H1 (cell line): ENCODE measurements at regions not wholly inside any gene's neighbourhood (a gene's known extent, or its start where the extent isn't known, plus 50 kb on each side); places are given as distances from the start of the nearest gene placed in this dataset.

Experiments
- CTCF ChIA-PET: fragments of 300-600 bp; sonication (Branson Sonifier 250); formaldehyde crosslinking; loops from one replicate; lab custom pipeline; 2021; ENCODE audit not compliant: partially characterized antibody; lab: Charles Lee
- POLR2A ChIA-PET: fragments of 300-600 bp; sonication (Branson Sonifier 250); formaldehyde crosslinking; loops from one replicate; lab custom pipeline; 2021; ENCODE audit warnings: inconsistent platforms; ENCODE audit not compliant: partially characterized antibody; lab: Charles Lee
- DNase-seq, 2 experiments: peaks; one replicate each; pipeline versions ENCODE4 v3.0.0 to v3.0.0-alpha.2; 2010 to 2022; ENCODE audit warnings: low spot score in 2 of 2, low read depth in 1 of 2, mixed read lengths in 1 of 2
- FAIRE-seq: peaks from 2 replicates; lab custom pipeline; 2011; peaks lifted over from hg19 to GRCh38; lab: Jason Lieb, UNC
- H2AFZ ChIP-seq: 2 replicates; pipeline ENCODE4 v1.8.1; 2012; ENCODE audit warnings: low read length, inconsistent platforms
- H2AK5ac ChIP-seq: 2 replicates; pipeline ENCODE4 v1.6.1; 2013; ENCODE audit warnings: low read depth, low read length
- H2BK120ac ChIP-seq: replicated peaks from 2 replicates; pipeline ENCODE3; 2013; ENCODE audit warnings: low read depth, low read length, inconsistent platforms
- H2BK12ac ChIP-seq: 2 replicates; pipeline ENCODE4 v1.6.1; 2013; ENCODE audit warnings: low read depth, low read length
- H2BK15ac ChIP-seq: 2 replicates; pipeline ENCODE4 v1.6.1; 2013; ENCODE audit warnings: low read length
- H2BK20ac ChIP-seq: 2 replicates; pipeline ENCODE4 v1.6.1; 2013; ENCODE audit warnings: low read length
- H2BK5ac ChIP-seq: 2 replicates; pipeline ENCODE4 v1.6.1; 2013; ENCODE audit warnings: low read depth, low read length
- H3K14ac ChIP-seq: 2 replicates; pipeline ENCODE4 v1.6.1; 2013; ENCODE audit warnings: inconsistent platforms; ENCODE audit not compliant: insufficient read length
- H3K18ac ChIP-seq: 2 replicates; pipeline ENCODE4 v1.6.1; 2013; ENCODE audit warnings: low read length; ENCODE audit errors: extremely low read depth
- H3K23ac ChIP-seq: 2 replicates; pipeline ENCODE4 v1.6.1; 2013; ENCODE audit warnings: inconsistent platforms; ENCODE audit not compliant: insufficient read length
- H3K23me2 ChIP-seq: 2 replicates; pipeline ENCODE4 v1.6.1; 2013; ENCODE audit warnings: low read depth, low read length
- H3K27ac ChIP-seq: 2 replicates; pipeline ENCODE4 v1.6.1; 2011; ENCODE audit warnings: low read depth, low read length, inconsistent platforms
- H3K27me3 ChIP-seq, 4 experiments: replicated peaks in 1 of 4; 1 replicate in 1 of 4; 2 replicates in 3 of 4; pipeline versions ENCODE4 v1.6.1 to v1.8.1; 2011 to 2013; ENCODE audit warnings: low read length in 3 of 4, mild to moderate bottlenecking in 3 of 4, inconsistent platforms in 2 of 4, mixed read lengths in 2 of 4, moderate library complexity in 1 of 4; ENCODE audit not compliant: control insufficient read depth in 3 of 4, insufficient read depth in 3 of 4; ENCODE audit errors: extremely low read depth in 1 of 4
- H3K36me3 ChIP-seq, 4 experiments: 2 replicates each; pipeline versions ENCODE4 v1.6.1 to v1.8.1; 2011 to 2013; ENCODE audit warnings: mild to moderate bottlenecking in 4 of 4, low read length in 3 of 4, moderate library complexity in 2 of 4, control low read depth in 1 of 4, inconsistent platforms in 1 of 4; ENCODE audit not compliant: insufficient read depth in 4 of 4, control insufficient read depth in 2 of 4
- H3K4ac ChIP-seq: replicated peaks from 2 replicates; pipeline ENCODE3; 2013; ENCODE audit warnings: low read length, low read depth, mixed read lengths, inconsistent platforms; ENCODE audit not compliant: insufficient read length
- H3K4me1 ChIP-seq, 4 experiments: replicated peaks in 1 of 4; 1 replicate in 1 of 4; 2 replicates in 3 of 4; pipeline versions ENCODE4 v1.6.1 to v1.8.1; 2011 to 2013; ENCODE audit warnings: low read length in 3 of 4, inconsistent platforms in 2 of 4, mixed read lengths in 1 of 4; ENCODE audit not compliant: insufficient read depth in 4 of 4, control insufficient read depth in 3 of 4
- H3K4me2 ChIP-seq, 2 experiments: 2 replicates each; pipeline versions ENCODE4 v1.6.1 to v1.8.1; 2011 to 2013; ENCODE audit warnings: low read depth in 2 of 2, low read length in 2 of 2, control low read depth in 1 of 2, inconsistent platforms in 1 of 2, mild to moderate bottlenecking in 1 of 2; ENCODE audit not compliant: insufficient read depth in 1 of 2
- H3K4me3 ChIP-seq, 4 experiments: fragments of 200-600, 300-600 bp in 1 of 4; sonication (generic), shearing (Covaris generic), sonication (Bioruptor Twin) in 1 of 4; 2 replicates each; pipeline versions ENCODE4 v1.5.1 to v1.8.1; 2011 to 2016; ENCODE audit warnings: low read length in 4 of 4, low read depth in 3 of 4, control low read depth in 2 of 4, inconsistent platforms in 2 of 4, mild to moderate bottlenecking in 2 of 4, mixed read lengths in 1 of 4, moderate library complexity in 1 of 4; ENCODE audit not compliant: insufficient read depth in 2 of 4; ENCODE audit errors: extremely low read depth in 1 of 4
- H3K56ac ChIP-seq: replicated peaks from 2 replicates; pipeline ENCODE3; 2013; ENCODE audit warnings: low read depth, mild to moderate bottlenecking, mixed read lengths, low read length, inconsistent platforms; ENCODE audit not compliant: insufficient read length
- H3K79me1 ChIP-seq: 2 replicates; pipeline ENCODE4 v1.6.1; 2013; ENCODE audit warnings: low read depth, low read length, control low read depth
- H3K79me2 ChIP-seq, 2 experiments: 2 replicates each; pipeline versions ENCODE4 v1.6.1 to v1.8.1; 2012 to 2013; ENCODE audit warnings: low read length in 2 of 2, mild to moderate bottlenecking in 2 of 2, inconsistent platforms in 1 of 2; ENCODE audit not compliant: insufficient read depth in 2 of 2, control insufficient read depth in 1 of 2
- H3K9ac ChIP-seq, 4 experiments: replicated peaks in 1 of 4; 1 replicate in 1 of 4; 2 replicates in 3 of 4; pipeline versions ENCODE4 v1.6.1 to v1.8.1; 2011 to 2013; ENCODE audit warnings: low read depth in 3 of 4, low read length in 3 of 4, control low read depth in 2 of 4, mild to moderate bottlenecking in 2 of 4, moderate library complexity in 2 of 4, inconsistent platforms in 1 of 4; ENCODE audit errors: extremely low read depth in 1 of 4
- H3K9me3 ChIP-seq, 2 experiments: 2 replicates each; pipeline versions ENCODE4 v1.6.1 to v1.8.1; 2012 to 2013; ENCODE audit warnings: mild to moderate bottlenecking in 2 of 2, moderate library complexity in 2 of 2, control low read depth in 1 of 2, inconsistent platforms in 1 of 2, low read depth in 1 of 2, low read length in 1 of 2, mixed read lengths in 1 of 2; ENCODE audit not compliant: insufficient read depth in 2 of 2
- H4K20me1 ChIP-seq, 2 experiments: replicated peaks in 1 of 2; 2 replicates each; pipeline versions ENCODE3 to v1.8.1; 2011 to 2013; ENCODE audit warnings: inconsistent platforms in 2 of 2, low read length in 2 of 2, mild to moderate bottlenecking in 1 of 2; ENCODE audit not compliant: insufficient read depth in 2 of 2, control insufficient read depth in 1 of 2
- H4K5ac ChIP-seq: 2 replicates; pipeline ENCODE4 v1.6.1; 2013; ENCODE audit warnings: low read length, low read depth, mixed read lengths, inconsistent platforms; ENCODE audit not compliant: insufficient read length
- H4K8ac ChIP-seq: 2 replicates; pipeline ENCODE4 v1.8.0; 2013; ENCODE audit warnings: mild to moderate bottlenecking, moderate library complexity, low read length, inconsistent platforms; ENCODE audit not compliant: insufficient read depth; ENCODE audit errors: extremely low read depth
- H4K91ac ChIP-seq: replicated peaks from 2 replicates; pipeline ENCODE3; 2013; ENCODE audit warnings: low read length, mixed read lengths, inconsistent platforms; ENCODE audit not compliant: insufficient read length
- ATF2 ChIP-seq: IDR thresholded peaks from 2 replicates; pipeline ENCODE4 v1.6.1; 2012; ENCODE audit warnings: low read length, inconsistent platforms
- CHD1 ChIP-seq: IDR thresholded peaks from 2 replicates; pipeline ENCODE4 v1.6.1; 2012; ENCODE audit warnings: low read depth, low read length, improper control_type of control experiment
- CTBP2 ChIP-seq: IDR thresholded peaks from 2 replicates; pipeline ENCODE4 v1.7.0; 2011; ENCODE audit warnings: borderline replicate concordance, mild to moderate bottlenecking, moderate library complexity, mixed read lengths, low read length; ENCODE audit not compliant: insufficient read depth, insufficient read length
- EGR1 ChIP-seq: IDR thresholded peaks from 2 replicates; pipeline ENCODE4 v1.6.1; 2011; ENCODE audit warnings: low read depth, low read length, borderline replicate concordance
- EP300 ChIP-seq, 2 experiments: IDR thresholded peaks; 1 replicate in 1 of 2; 2 replicates in 1 of 2; pipeline ENCODE4 v1.6.1; 2011 to 2012; ENCODE audit warnings: low read depth in 2 of 2, low read length in 2 of 2, mild to moderate bottlenecking in 2 of 2, borderline replicate concordance in 1 of 2, inconsistent platforms in 1 of 2, moderate library complexity in 1 of 2
- FOSL1 ChIP-seq: IDR thresholded peaks from 2 replicates; pipeline ENCODE4 v1.6.1; 2011; ENCODE audit warnings: mild to moderate bottlenecking, low read depth, low read length, moderate library complexity; ENCODE audit not compliant: insufficient read depth
- KDM4A ChIP-seq: IDR thresholded peaks from one replicate; pipeline ENCODE4 v1.7.1; 2012; ENCODE audit warnings: low read depth, mild to moderate bottlenecking, moderate library complexity, low read length, inconsistent platforms; ENCODE audit not compliant: severe bottlenecking
- MAX ChIP-seq: IDR thresholded peaks from 2 replicates; pipeline ENCODE4 v1.6.1; 2012; ENCODE audit warnings: inconsistent platforms
- RAD21 ChIP-seq, 2 experiments: IDR thresholded peaks in 1 of 2; conservative IDR thresholded peaks in 1 of 2; 2 replicates each; pipeline ENCODE4 v1.6.1; 2011; ENCODE audit warnings: low read depth in 2 of 2, low read length in 2 of 2, improper control_type of control experiment in 1 of 2, inconsistent platforms in 1 of 2, mild to moderate bottlenecking in 1 of 2, moderate library complexity in 1 of 2
- RBBP5 ChIP-seq: IDR thresholded peaks from 2 replicates; pipeline ENCODE4 v1.7.1; 2012; ENCODE audit warnings: low read depth, mild to moderate bottlenecking, inconsistent platforms, low read length, moderate library complexity, borderline replicate concordance
- TAF7 ChIP-seq: optimal IDR thresholded peaks from 2 replicates; pipeline ENCODE3; 2011; ENCODE audit warnings: low read depth, mild to moderate bottlenecking, inconsistent platforms, low read length, moderate library complexity, borderline replicate concordance
- YY1 ChIP-seq: IDR thresholded peaks from 2 replicates; pipeline ENCODE4 v1.6.1; 2011; ENCODE audit warnings: low read depth, mild to moderate bottlenecking, low read length
- WGBS, 2 experiments: shearing (Covaris generic) in 1 of 2; methylation state at CpG; one replicate each; pipeline versions ENCODE4 v1.1.6 to v1.1.7; 2013 to 2015; ENCODE audit warnings: low lambda C conversion rate in 2 of 2, mixed read lengths in 2 of 2, inconsistent platforms in 1 of 2, low coverage in 1 of 2, missing lambda C conversion rate in 1 of 2; ENCODE audit not compliant: insufficient replicate concordance in 2 of 2, insufficient coverage in 1 of 2, insufficient read length in 1 of 2; ENCODE audit errors: extremely low coverage in 1 of 2, missing lambda C conversion rate in 1 of 2; 5-methylcytosine and 5-hydroxymethylcytosine counted together

DNA sequence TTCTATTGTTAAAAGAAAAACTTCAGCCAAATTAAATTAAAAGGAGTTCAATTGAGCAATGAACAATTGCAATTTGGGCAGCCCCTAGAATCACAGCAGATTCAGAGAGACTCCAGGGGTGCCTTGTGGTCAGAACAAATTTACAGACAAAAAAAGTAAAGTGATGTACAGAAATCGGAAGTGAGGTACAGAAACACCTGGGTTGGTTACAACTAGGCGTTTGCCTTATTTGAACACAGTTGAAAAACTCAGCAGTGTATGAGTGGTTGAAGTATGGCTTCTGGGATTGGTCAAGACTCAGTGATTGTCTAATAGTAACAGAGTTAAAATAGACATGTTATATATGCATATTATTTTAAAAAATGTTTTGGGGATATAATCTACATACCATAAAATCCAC is 98.5 kb upstream of the ZSWIM2 start:
- H3K23me2 ChIP-seq: no peaks in the 10 kb centered on the region
- H2BK120ac ChIP-seq: no peak overlapping the region
- H4K20me1 ChIP-seq: no peaks in the 10 kb centered on the region
- no peak overlapping the region for H3K4me3 ChIP-seq
- H3K9ac ChIP-seq: no peak overlapping the region
- H3K23ac ChIP-seq: no peak overlapping the region
- H3K18ac ChIP-seq: no peak overlapping the region
- 90% methylated on average over 2 of the region's 2 CpGs; no CpG with 5 or more reads in 1 of the 2 experiments for WGBS, 2 experiments
- no peak overlapping the region for H2BK20ac ChIP-seq
- H3K4ac ChIP-seq: no peak overlapping the region
- H3K27ac ChIP-seq: no peak overlapping the region
- H3K27me3 ChIP-seq: no peaks in the 10 kb centered on the region
- no peak for DNase-seq
- ChIA-PET CTCF (no interaction called here), POLR2A (no interaction called here)
- no peak overlapping the region for H4K91ac ChIP-seq
- H2AFZ ChIP-seq: no peak overlapping the region
- H3K14ac ChIP-seq: no peak overlapping the region
- no peak overlapping the region for H3K4me2 ChIP-seq
- H2BK5ac ChIP-seq: no peak overlapping the region
- no peak overlapping the region for H2AK5ac ChIP-seq
- no peak for FAIRE-seq
- no peak overlapping the region for H2BK15ac ChIP-seq
- H3K36me3 ChIP-seq: no peaks in the 10 kb centered on the region
- no peaks in the 10 kb centered on the region for H3K79me2 ChIP-seq
- TF ChIP-seq YY1 (no peak), RBBP5 (no peak), TAF7 (no peak), KDM4A (no peak), EP300 (IDR thresholded peaks at IDR 0.05; ENCODE audit: borderline replicate concordance in 1 of 2, low read depth in 2 of 2, low read length in 2 of 2) (no peak), CTBP2 (no peak), CHD1 (no peak), ATF2 (no peak), EGR1 (no peak), RAD21 (IDR thresholded peaks at IDR 0.05 in 1 of 2, conservative IDR thresholded peaks at IDR 0.05 in 1 of 2; ENCODE audit: low read depth in 2 of 2, low read length in 2 of 2) (no peak), MAX (no peak), FOSL1 (no peak)
- no peak overlapping the region for H4K5ac ChIP-seq
- no peaks in the 10 kb centered on the region for H3K4me1 ChIP-seq
- H2BK12ac ChIP-seq: no peak overlapping the region
- no peak overlapping the region for H4K8ac ChIP-seq
- H3K79me1 ChIP-seq: no peaks in the 10 kb centered on the region
- no peaks in the 10 kb centered on the region for H3K9me3 ChIP-seq
- H3K56ac ChIP-seq: no peak overlapping the region
